Lower lobe of right lung (tissue), 2 donors: ENCODE measurements at regions not wholly inside any gene's neighbourhood (a gene's known extent, or its start where the extent isn't known, plus 50 kb on each side); places are given as distances from the start of the nearest gene placed in this dataset.

Experiments used
- ATAC-seq, 2 donors: fragments of 200-7000 bp; cut with Tn5 transposase; one replicate each; pipeline ENCODE4 v1.9.1; 2020 to 2022; ENCODE audit warnings: mild to moderate bottlenecking in 2 of 2, moderate library complexity in 2 of 2
- DNase-seq: peaks from one replicate; pipeline ENCODE4 v3.0.0-alpha.2; 2020
- H3K27ac ChIP-seq: fragments of 200-600 bp; one replicate; pipeline ENCODE4 v1.8.0; 2022
- H3K27me3 ChIP-seq: fragments of 200-600 bp; one replicate; pipeline ENCODE4 v1.8.0; 2022; ENCODE audit warnings: low read depth
- H3K36me3 ChIP-seq: fragments of 200-600 bp; one replicate; pipeline ENCODE4 v1.8.0; 2022; ENCODE audit warnings: mild to moderate bottlenecking
- H3K4me1 ChIP-seq: fragments of 200-600 bp; one replicate; pipeline ENCODE4 v1.8.0; 2022
- H3K4me3 ChIP-seq: fragments of 200-600 bp; one replicate; pipeline ENCODE4 v1.8.0; 2022; ENCODE audit warnings: mild to moderate bottlenecking
- H3K9me3 ChIP-seq: fragments of 200-600 bp; one replicate; pipeline ENCODE4 v1.8.0; 2022
- intact Hi-C: fragments of 100-400 bp; cut with DNase I; formaldehyde crosslinking; loops from one replicate; pipeline ENCODE4 v1.11.0; 2022
- TF ChIP-seq, protein P1 (sequence below): fragments of 200-600 bp; IDR thresholded peaks from one replicate; pipeline ENCODE4 v1.8.0; 2022; ENCODE audit warnings: antibody characterized with exemption, mild to moderate bottlenecking
- donor health status: DM: no; HTN: yes; CAD: no; lungs with severe emphysema.

- H3K36me3 ChIP-seq = no peaks in the 10 kb centered on the region
- H3K4me3 ChIP-seq = no peak overlapping the region
- ATAC-seq (peak; percentile 60 to 79), DNase-seq (peak; percentile 73)
- TF ChIP-seq, protein P1, sequence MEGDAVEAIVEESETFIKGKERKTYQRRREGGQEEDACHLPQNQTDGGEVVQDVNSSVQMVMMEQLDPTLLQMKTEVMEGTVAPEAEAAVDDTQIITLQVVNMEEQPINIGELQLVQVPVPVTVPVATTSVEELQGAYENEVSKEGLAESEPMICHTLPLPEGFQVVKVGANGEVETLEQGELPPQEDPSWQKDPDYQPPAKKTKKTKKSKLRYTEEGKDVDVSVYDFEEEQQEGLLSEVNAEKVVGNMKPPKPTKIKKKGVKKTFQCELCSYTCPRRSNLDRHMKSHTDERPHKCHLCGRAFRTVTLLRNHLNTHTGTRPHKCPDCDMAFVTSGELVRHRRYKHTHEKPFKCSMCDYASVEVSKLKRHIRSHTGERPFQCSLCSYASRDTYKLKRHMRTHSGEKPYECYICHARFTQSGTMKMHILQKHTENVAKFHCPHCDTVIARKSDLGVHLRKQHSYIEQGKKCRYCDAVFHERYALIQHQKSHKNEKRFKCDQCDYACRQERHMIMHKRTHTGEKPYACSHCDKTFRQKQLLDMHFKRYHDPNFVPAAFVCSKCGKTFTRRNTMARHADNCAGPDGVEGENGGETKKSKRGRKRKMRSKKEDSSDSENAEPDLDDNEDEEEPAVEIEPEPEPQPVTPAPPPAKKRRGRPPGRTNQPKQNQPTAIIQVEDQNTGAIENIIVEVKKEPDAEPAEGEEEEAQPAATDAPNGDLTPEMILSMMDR = no peak
- intact Hi-C loops = no loop called here
- H3K27me3 ChIP-seq = no peaks in the 10 kb centered on the region
- H3K27ac ChIP-seq = no peak overlapping the region
- no peaks in the 10 kb centered on the region for H3K9me3 ChIP-seq
- H3K4me1 ChIP-seq = peaks cover 31% of the 10 kb centered on the region
Measured at GRCh38 chr15:39426552-39427532, 154.0 kb upstream of the THBS1 start.

- no peak overlapping the region for H3K4me3 ChIP-seq
- no peaks in the 10 kb centered on the region for H3K36me3 ChIP-seq
- peak; percentile 78 to 80 for ATAC-seq
- intact Hi-C loops = no loop called here
- no peak overlapping the region for H3K27ac ChIP-seq
- no peak for DNase-seq
- no peaks in the 10 kb centered on the region for H3K9me3 ChIP-seq
- TF ChIP-seq, protein P1 = no peak
- peaks cover 31% of the 10 kb centered on the region for H3K4me1 ChIP-seq
- H3K27me3 ChIP-seq = no peaks in the 10 kb centered on the region
Measured at GRCh38 chr15:39427705-39428104, 153.2 kb upstream of the THBS1 start.

- TF ChIP-seq, protein P1 = no peak
- H3K27ac ChIP-seq = no peak overlapping the region
- H3K4me3 ChIP-seq = no peak overlapping the region
- H3K36me3 ChIP-seq = no peaks in the 10 kb centered on the region
- no peaks in the 10 kb centered on the region for H3K27me3 ChIP-seq
- DNase-seq = no peak
- intact Hi-C loops = no loop called here
- H3K9me3 ChIP-seq = no peaks in the 10 kb centered on the region
- H3K4me1 ChIP-seq = peaks cover 52% of the 10 kb centered on the region
- ATAC-seq = peak; percentile 18 to 77
Measured at GRCh38 chr15:39429898-39430357, 151.0 kb upstream of the THBS1 start.

- intact Hi-C loops = no loop called here
- ATAC-seq (no peak), DNase-seq (no peak)
- Histone ChIP-seq H3K4me1 (peaks cover 57% of the 10 kb centered on the region), H3K27ac (no peak overlapping the region), H3K9me3 (no peaks in the 10 kb centered on the region), H3K4me3 (no peak overlapping the region), H3K27me3 (no peaks in the 10 kb centered on the region), H3K36me3 (no peaks in the 10 kb centered on the region)
- TF ChIP-seq, protein P1 = no peak
Measured at GRCh38 chr15:39430389-39430788, 150.5 kb upstream of the THBS1 start.

- no peaks in the 10 kb centered on the region for H3K27me3 ChIP-seq
- H3K4me1 ChIP-seq = peaks cover 62% of the 10 kb centered on the region
- no peak overlapping the region for H3K4me3 ChIP-seq
- no peak overlapping the region for H3K27ac ChIP-seq
- intact Hi-C loops = no loop called here
- DNase-seq (no peak), ATAC-seq (no peak)
- H3K36me3 ChIP-seq = no peaks in the 10 kb centered on the region
- TF ChIP-seq, protein P1 = no peak
- H3K9me3 ChIP-seq = no peaks in the 10 kb centered on the region
Measured at GRCh38 chr15:39431376-39431775, 149.5 kb upstream of the THBS1 start.
